Tibial nerve (tissue), 4 donors: ENCODE measurements at regions not wholly inside any gene's neighbourhood (a gene's known extent, or its start where the extent isn't known, plus 50 kb on each side); places are given as distances from the start of the nearest gene placed in this dataset.

Source experiments
- DNase-seq, 2 donors: peaks; one replicate each; pipeline ENCODE4 v3.0.0-alpha.2; 2019; ENCODE audit warnings: low spot score in 2 of 2
- H3K27ac ChIP-seq, 4 donors: fragments of 200-600 bp; sonication (generic) in 3 of 4; one replicate each; pipeline ENCODE4 v1.5.1; 2017 to 2019; ENCODE audit warnings: mild to moderate bottlenecking in 1 of 4
- H3K27me3 ChIP-seq, 2 donors: fragments of 200-600 bp; sonication (generic) in 1 of 2; one replicate each; pipeline versions ENCODE4 v1.5.1 to v1.6.0; 2017 to 2019
- H3K36me3 ChIP-seq, 3 donors: fragments of 200-600 bp; sonication (generic); one replicate each; pipeline ENCODE4 v1.5.1; 2018 to 2019
- H3K4me1 ChIP-seq, 4 donors: fragments of 200-600 bp; sonication (generic) in 3 of 4; one replicate each; pipeline ENCODE4 v1.5.1; 2017 to 2019
- H3K4me3 ChIP-seq, 4 donors: fragments of 200-600 bp; sonication (generic) in 3 of 4; one replicate each; pipeline ENCODE4 v1.5.1; 2017 to 2019; ENCODE audit warnings: mild to moderate bottlenecking in 1 of 4, moderate library complexity in 1 of 4
- H3K9me3 ChIP-seq, 4 donors: fragments of 200-600 bp; sonication (generic) in 3 of 4; one replicate each; pipeline ENCODE4 v1.5.1; 2017 to 2019
- CTCF ChIP-seq, 5 experiments: fragments of 200-600 bp in 3 of 5; fragments of 450-650 bp in 2 of 5; sonication (generic) in 3 of 5; IDR thresholded peaks; one replicate each; pipeline ENCODE4 v1.5.1; 2016 to 2019; ENCODE audit warnings: antibody characterized with exemption in 5 of 5, mild to moderate bottlenecking in 3 of 5, moderate library complexity in 2 of 5
- EP300 ChIP-seq, 2 donors: sonication (generic); formaldehyde crosslinking; IDR thresholded peaks; one replicate each; pipeline ENCODE4 v1.6.1; 2017; ENCODE audit warnings: antibody characterized with exemption in 2 of 2, mild to moderate bottlenecking in 1 of 2
- POLR2A ChIP-seq, 2 donors: fragments of 450-650 bp; IDR thresholded peaks; one replicate each; pipeline ENCODE4 v1.6.1; 2017; ENCODE audit warnings: antibody characterized with exemption in 2 of 2, mild to moderate bottlenecking in 2 of 2, moderate library complexity in 2 of 2
- WGBS, 2 donors: methylation state at CpG; one replicate each; pipeline ENCODE4 v1.1.5; 2018; 5-methylcytosine and 5-hydroxymethylcytosine counted together

GRCh38 chr19:28489126-28489660 lies 723.8 kb downstream of the UQCRFS1 start:
- 92 to 93% methylated on average over 6 to 9 of the region's 9 CpGs for WGBS, 2 donors
- TF ChIP-seq EP300 (IDR thresholded peaks at IDR 0.05) (no peak), CTCF (IDR thresholded peaks at IDR 0.05) (no peak), POLR2A (IDR thresholded peaks at IDR 0.05) (no peak)
- Histone ChIP-seq H3K9me3 (no peaks in the 10 kb centered on the region), H3K27ac (no peak overlapping the region), H3K4me1 (peaks cover 0 to 4% (median 0%) of the 10 kb centered on the region in 4 donors), H3K4me3 (no peak overlapping the region), H3K36me3 (no peaks in the 10 kb centered on the region), H3K27me3 (no peaks in the 10 kb centered on the region)
- no peak for DNase-seq

- Histone ChIP-seq H3K27ac (no peak overlapping the region), H3K4me3 (no peak overlapping the region), H3K36me3 (no peaks in the 10 kb centered on the region), H3K4me1 (no peaks in the 10 kb centered on the region), H3K9me3 (no peaks in the 10 kb centered on the region), H3K27me3 (no peaks in the 10 kb centered on the region)
- no peak for TF ChIP-seq CTCF (IDR thresholded peaks at IDR 0.05)
- TF ChIP-seq EP300 (IDR thresholded peaks at IDR 0.05): no peak
- no peak for TF ChIP-seq POLR2A (IDR thresholded peaks at IDR 0.05)
- no peak for DNase-seq
- WGBS, 2 donors: 67 to 69% methylated on average over 6 of the region's 6 CpGs
Observed at GRCh38 chr19:28487999-28488398, 725.0 kb downstream of the UQCRFS1 start.

- DNase-seq: no peak
- Histone ChIP-seq H3K4me3 (no peak overlapping the region), H3K27ac (no peak overlapping the region), H3K27me3 (no peaks in the 10 kb centered on the region), H3K4me1 (no peaks in the 10 kb centered on the region), H3K9me3 (no peaks in the 10 kb centered on the region), H3K36me3 (no peaks in the 10 kb centered on the region)
- TF ChIP-seq CTCF (IDR thresholded peaks at IDR 0.05) (no peak), EP300 (IDR thresholded peaks at IDR 0.05) (no peak), POLR2A (IDR thresholded peaks at IDR 0.05) (no peak)
Observed at GRCh38 chr19:28486926-28487325, 726.0 kb downstream of the UQCRFS1 start.

- Histone ChIP-seq H3K27ac (no peak overlapping the region), H3K36me3 (no peaks in the 10 kb centered on the region), H3K9me3 (no peaks in the 10 kb centered on the region), H3K4me3 (no peak overlapping the region), H3K27me3 (no peaks in the 10 kb centered on the region), H3K4me1 (no peaks in the 10 kb centered on the region)
- TF ChIP-seq POLR2A (IDR thresholded peaks at IDR 0.05) (no peak), CTCF (IDR thresholded peaks at IDR 0.05) (no peak), EP300 (IDR thresholded peaks at IDR 0.05) (no peak)
- no peak for DNase-seq
- 54 to 58% methylated on average over 3 of the region's 3 CpGs for WGBS, 2 donors
Observed at GRCh38 chr19:28486473-28486872, 726.5 kb downstream of the UQCRFS1 start.

GRCh38 chr19:28485292-28485691 lies 727.7 kb downstream of the UQCRFS1 start:
- no peaks in the 10 kb centered on the region for H3K4me1 ChIP-seq
- no peak overlapping the region for H3K27ac ChIP-seq
- peak in 1 of 2 donors; percentile 18 for DNase-seq
- H3K9me3 ChIP-seq: no peaks in the 10 kb centered on the region
- H3K36me3 ChIP-seq: no peaks in the 10 kb centered on the region
- TF ChIP-seq CTCF (IDR thresholded peaks at IDR 0.05) (no peak), EP300 (IDR thresholded peaks at IDR 0.05) (no peak), POLR2A (IDR thresholded peaks at IDR 0.05) (no peak)
- no peaks in the 10 kb centered on the region for H3K27me3 ChIP-seq
- no peak overlapping the region for H3K4me3 ChIP-seq
- WGBS, 2 donors: 47 to 61% methylated on average over 9 of the region's 9 CpGs
